ENCODE measurements at regions not wholly inside any gene's neighbourhood (a gene's known extent, or its start where the extent isn't known, plus 50 kb on each side); places are given as distances from the start of the nearest gene placed in this dataset.
"Not testable (repeated sequence)": the region's sequence is repeated elsewhere in the genome, so short reads cannot be mapped to it uniquely, and the experiment has no call there.

- DNase-seq (ENCODE audit: extremely low read depth in 1 of 11, low read depth in 9 of 11, low spot score in 4 of 11): no peak
Observed at GRCh38 chr16:87145181-87146176, 171.7 kb downstream of the C16orf95 start.

GRCh38 chr16:87146676-87147075 lies 170.5 kb downstream of the C16orf95 start:
- DNase-seq (ENCODE audit: extremely low read depth in 1 of 11, low read depth in 9 of 11, low spot score in 4 of 11): no peak

- DNase-seq (ENCODE audit: extremely low read depth in 1 of 11, low read depth in 9 of 11, low spot score in 4 of 11): no peak
Observed at GRCh38 chr16:87149051-87149450, 168.1 kb downstream of the C16orf95 start.

- DNase-seq (ENCODE audit: extremely low read depth in 1 of 11, low read depth in 9 of 11, low spot score in 4 of 11): no peak
Observed at GRCh38 chr16:87150262-87150661, 166.9 kb downstream of the C16orf95 start.

- no peak for DNase-seq (ENCODE audit: extremely low read depth in 1 of 11, low read depth in 9 of 11, low spot score in 4 of 11)
Observed at GRCh38 chr16:87150681-87151280, 166.4 kb downstream of the C16orf95 start.

GRCh38 chr16:87152221-87152755 lies 164.9 kb downstream of the C16orf95 start:
- no peak for DNase-seq (ENCODE audit: extremely low read depth in 1 of 11, low read depth in 9 of 11, low spot score in 4 of 11)

GRCh38 chr16:87153326-87153725 lies 163.9 kb downstream of the C16orf95 start:
- no peak for DNase-seq (ENCODE audit: extremely low read depth in 1 of 11, low read depth in 9 of 11, low spot score in 4 of 11)

- DNase-seq (ENCODE audit: extremely low read depth in 1 of 11, low read depth in 9 of 11, low spot score in 4 of 11): not testable (repeated sequence)
Observed at GRCh38 chr16:87155315-87155714, 161.9 kb downstream of the C16orf95 start.

GRCh38 chr16:87156195-87156594 lies 161.0 kb downstream of the C16orf95 start:
- DNase-seq (ENCODE audit: extremely low read depth in 1 of 11, low read depth in 9 of 11, low spot score in 4 of 11): no peak

GRCh38 chr16:87160234-87160636 lies 157.0 kb downstream of the C16orf95 start:
- no peak for DNase-seq (ENCODE audit: extremely low read depth in 1 of 11, low read depth in 9 of 11, low spot score in 4 of 11)

- no peak for DNase-seq (ENCODE audit: extremely low read depth in 1 of 11, low read depth in 9 of 11, low spot score in 4 of 11)
Observed at GRCh38 chr16:87160701-87161337, 156.4 kb downstream of the C16orf95 start.

GRCh38 chr16:87161410-87161809 lies 155.8 kb downstream of the C16orf95 start:
- DNase-seq (ENCODE audit: extremely low read depth in 1 of 11, low read depth in 9 of 11, low spot score in 4 of 11): not testable (repeated sequence)

- DNase-seq (ENCODE audit: extremely low read depth in 1 of 11, low read depth in 9 of 11, low spot score in 4 of 11): no peak
Observed at GRCh38 chr16:87161822-87162676, 155.1 kb downstream of the C16orf95 start.

GRCh38 chr16:87162799-87163198 lies 154.4 kb downstream of the C16orf95 start:
- DNase-seq (ENCODE audit: extremely low read depth in 1 of 11, low read depth in 9 of 11, low spot score in 4 of 11): not testable (repeated sequence)

GRCh38 chr16:87163637-87164036 lies 153.6 kb downstream of the C16orf95 start:
- no peak for DNase-seq (ENCODE audit: extremely low read depth in 1 of 11, low read depth in 9 of 11, low spot score in 4 of 11)

GRCh38 chr16:87165151-87165550 lies 152.0 kb downstream of the C16orf95 start:
- DNase-seq (ENCODE audit: extremely low read depth in 1 of 11, low read depth in 9 of 11, low spot score in 4 of 11): no peak

- no peak for DNase-seq (ENCODE audit: extremely low read depth in 1 of 11, low read depth in 9 of 11, low spot score in 4 of 11)
Observed at GRCh38 chr16:87165885-87166284, 151.3 kb downstream of the C16orf95 start.

- DNase-seq (ENCODE audit: extremely low read depth in 1 of 11, low read depth in 9 of 11, low spot score in 4 of 11): no peak
Observed at GRCh38 chr16:87166321-87166720, 150.9 kb downstream of the C16orf95 start.

GRCh38 chr16:87166934-87167333 lies 150.3 kb downstream of the C16orf95 start:
- no peak for DNase-seq (ENCODE audit: extremely low read depth in 1 of 11, low read depth in 9 of 11, low spot score in 4 of 11)
